GM21447 (cell line): ENCODE measurements at regions not wholly inside any gene's neighbourhood (a gene's known extent, or its start where the extent isn't known, plus 50 kb on each side); places are given as distances from the start of the nearest gene placed in this dataset.
"Not testable (repeated sequence)": the region's sequence is repeated elsewhere in the genome, so short reads cannot be mapped to it uniquely, and the experiment has no call there.

ENCODE experiments used
- ATAC-seq: cut with Tn5 transposase; IDR thresholded peaks from one replicate; pipeline ENCODE4 v1.9.1; 2021; ENCODE audit not compliant: unreplicated experiment

DNA sequence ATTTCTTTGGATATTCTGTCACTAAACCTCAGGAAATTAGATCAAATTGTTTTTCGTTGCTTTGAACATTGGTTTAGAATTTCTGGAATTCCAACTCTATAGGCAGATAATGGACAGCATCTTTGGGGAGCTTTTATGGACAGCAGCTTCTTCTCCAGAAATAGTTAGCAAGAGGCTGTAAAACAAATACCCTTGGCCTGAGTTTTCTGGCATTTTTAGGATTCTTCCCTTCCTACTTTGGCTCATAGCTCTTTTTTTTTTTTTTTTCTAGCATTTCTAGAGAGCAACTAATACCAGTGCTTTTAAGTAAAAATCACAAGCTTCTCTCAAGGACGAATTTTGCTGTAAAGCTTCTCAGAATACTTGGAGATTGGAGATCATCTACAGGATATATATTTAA lies 169.8 kb upstream of the SPRY2 start:
- no peak for ATAC-seq

DNA sequence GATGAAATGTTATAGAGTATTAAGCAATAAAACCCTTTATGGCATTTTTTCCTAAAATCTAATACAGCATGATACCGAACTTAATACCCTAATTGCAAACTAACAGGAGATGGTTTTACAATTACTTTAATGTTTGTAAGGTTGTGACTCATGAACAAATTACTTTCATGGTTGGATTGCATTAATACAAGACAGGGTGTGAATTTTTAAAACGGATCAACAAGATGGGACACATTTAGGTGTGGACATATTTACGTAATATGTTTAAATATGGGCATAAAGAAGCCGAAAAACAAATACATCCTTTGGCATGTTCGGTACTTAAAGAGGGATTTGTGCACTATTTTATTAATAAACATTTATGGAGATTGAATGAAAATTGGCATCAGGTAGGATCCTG lies 168.3 kb upstream of the SPRY2 start:
- ATAC-seq, result no peak

DNA sequence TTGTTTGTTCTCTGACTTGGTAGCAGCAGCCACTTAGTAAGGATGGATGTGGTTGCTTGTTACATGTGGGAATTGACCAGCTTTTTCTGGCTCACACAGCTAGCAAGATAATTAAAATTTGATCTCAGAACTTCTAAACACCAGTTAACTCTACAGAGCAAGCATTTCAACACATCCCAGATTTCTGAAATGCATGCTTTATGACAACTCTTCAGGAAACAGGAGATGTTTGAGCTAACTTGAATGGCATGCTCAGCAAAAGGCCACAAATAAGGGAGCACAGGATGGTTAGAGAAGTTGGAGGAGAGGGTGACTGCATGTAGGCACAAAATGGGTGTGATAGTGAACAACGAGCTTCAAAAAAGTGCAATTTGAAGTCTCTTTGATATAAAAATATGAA lies 167.1 kb upstream of the SPRY2 start:
- ATAC-seq, result no peak

DNA sequence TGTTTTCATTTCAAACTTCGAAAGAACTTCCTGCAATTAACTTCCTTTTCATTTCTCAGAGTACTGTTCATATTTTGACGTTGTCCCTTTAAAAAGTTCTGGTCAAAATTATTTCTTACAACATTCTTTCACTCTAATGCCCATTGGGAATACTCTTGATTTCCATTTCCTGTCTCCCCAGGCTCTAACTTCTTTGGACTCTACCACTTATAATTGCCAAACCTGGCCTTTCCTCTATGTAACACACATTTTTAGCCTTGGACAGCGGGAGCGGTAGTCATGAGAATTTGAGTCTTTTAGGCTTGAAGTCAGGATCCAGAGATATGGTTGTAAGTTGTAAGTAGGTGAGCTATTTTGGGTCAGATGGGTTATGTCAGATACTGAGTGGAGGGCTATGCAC lies 163.5 kb upstream of the SPRY2 start:
- no peak for ATAC-seq

DNA sequence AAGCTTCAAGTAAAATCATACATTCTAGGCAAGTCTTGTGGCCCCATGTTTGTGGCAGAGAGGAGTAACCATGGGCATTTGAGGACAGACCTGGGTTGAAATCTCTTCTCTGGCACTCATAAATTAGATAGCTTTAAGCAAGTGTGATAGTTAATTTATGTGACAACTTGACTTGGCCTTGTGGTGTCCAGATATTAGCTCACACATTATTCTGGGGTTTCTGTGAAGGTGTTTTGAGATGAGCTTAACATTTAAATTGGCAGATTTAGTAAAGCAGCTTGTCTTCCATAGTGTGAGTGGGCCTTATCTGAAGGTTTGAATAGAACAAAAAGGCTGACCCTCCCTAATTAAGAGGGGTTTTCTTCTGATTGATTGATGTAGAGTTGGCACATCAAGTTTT lies 161.4 kb upstream of the SPRY2 start:
- no peak for ATAC-seq

DNA sequence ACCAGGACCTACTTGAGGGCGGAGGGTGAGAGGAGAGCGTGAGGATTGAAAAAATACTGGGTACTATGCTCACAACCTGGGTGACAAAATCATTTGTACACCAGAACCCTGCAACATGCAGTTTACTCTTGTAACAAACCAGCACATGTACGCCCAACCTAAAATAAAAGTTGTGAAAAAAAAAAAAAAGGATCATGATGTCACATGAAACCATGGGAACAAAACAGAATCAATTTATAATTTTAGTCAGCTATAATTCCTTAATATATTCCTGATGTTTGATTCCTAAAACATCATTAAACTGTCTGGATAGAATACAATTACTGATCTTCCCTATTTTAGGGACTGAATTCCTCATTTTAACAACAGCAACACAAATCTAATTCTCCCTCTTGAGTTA lies 160.6 kb upstream of the SPRY2 start:
- no peak for ATAC-seq

GRCh38 chr13:80499536-80500290 lies 158.8 kb upstream of the SPRY2 start:
- no peak for ATAC-seq

- ATAC-seq, result no peak
Observed at GRCh38 chr13:80498433-80498832, 157.5 kb upstream of the SPRY2 start.

DNA sequence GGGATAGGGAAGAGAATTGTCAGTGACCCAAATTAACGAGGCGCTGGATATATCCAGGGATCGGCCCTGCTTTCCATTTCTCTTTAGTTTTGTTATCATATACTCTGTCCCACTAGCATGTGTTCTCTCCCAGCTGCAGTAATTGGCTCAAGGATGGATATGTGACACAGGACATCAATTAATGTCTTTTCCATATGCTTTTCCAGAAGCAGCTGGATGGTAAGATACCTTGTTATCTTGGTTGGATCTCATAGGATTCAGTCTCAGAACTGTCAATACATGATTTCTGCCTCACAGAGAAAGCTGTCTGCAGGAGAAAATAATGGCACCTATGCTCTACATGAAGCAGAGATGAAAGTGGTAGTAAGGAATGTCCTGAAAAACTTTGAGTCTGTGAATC lies 157.1 kb upstream of the SPRY2 start:
- no peak for ATAC-seq

DNA sequence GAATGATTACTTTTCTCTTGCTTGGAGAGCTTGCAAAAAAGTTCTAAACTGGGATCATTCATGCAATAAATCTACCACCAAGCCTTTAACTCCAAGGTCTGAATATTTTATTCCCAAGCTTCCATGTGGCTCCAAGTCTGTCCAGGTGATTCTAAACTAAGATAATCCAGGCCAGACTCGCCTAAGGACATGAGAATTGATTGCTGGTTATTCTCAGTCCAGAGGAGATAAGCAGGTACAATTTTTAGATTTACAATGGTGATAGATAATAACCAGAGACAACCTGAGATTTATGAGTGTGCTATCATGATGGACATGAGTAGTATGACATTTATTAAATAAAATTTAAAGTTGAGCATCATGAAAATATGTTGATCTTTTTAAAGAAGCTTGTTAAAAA lies 156.5 kb upstream of the SPRY2 start:
- ATAC-seq, result no peak

- no peak for ATAC-seq
Observed at GRCh38 chr13:80496721-80497397, 155.9 kb upstream of the SPRY2 start.

GRCh38 chr13:80490491-80490943 lies 149.6 kb upstream of the SPRY2 start:
- not testable (repeated sequence) for ATAC-seq

GRCh38 chr13:80486402-80486801 lies 145.5 kb upstream of the SPRY2 start:
- ATAC-seq, result no peak

GRCh38 chr13:80483157-80483556 lies 142.2 kb upstream of the SPRY2 start:
- ATAC-seq, result no peak

DNA sequence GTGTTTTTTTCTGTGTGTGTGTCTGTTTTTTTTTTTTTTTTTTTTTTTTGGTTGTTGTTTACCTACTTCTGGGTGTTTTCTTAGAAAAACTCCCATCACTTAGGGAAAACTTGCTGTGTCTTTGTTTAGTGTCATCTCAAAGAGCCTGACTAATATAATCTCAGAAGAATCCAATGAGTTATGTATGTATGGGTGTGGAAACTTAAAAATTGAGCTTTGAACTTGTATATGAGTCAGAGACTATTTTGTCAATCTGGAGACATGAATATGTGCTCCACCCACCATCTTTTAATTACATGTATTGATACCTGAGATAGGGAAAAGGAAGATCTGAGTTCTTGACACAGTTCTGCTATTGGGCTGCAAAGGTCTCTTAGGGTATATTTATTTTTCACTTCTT lies 140.7 kb upstream of the SPRY2 start:
- ATAC-seq, result no peak

GRCh38 chr13:80477661-80478443 lies 136.9 kb upstream of the SPRY2 start:
- no peak for ATAC-seq

GRCh38 chr13:80476953-80477352 lies 136.0 kb upstream of the SPRY2 start:
- ATAC-seq, result no peak

GRCh38 chr13:80475718-80476117 lies 134.8 kb upstream of the SPRY2 start:
- no peak for ATAC-seq

GRCh38 chr13:80473695-80474094 lies 132.8 kb upstream of the SPRY2 start:
- no peak for ATAC-seq

GRCh38 chr13:80469853-80470381 lies 129.0 kb upstream of the SPRY2 start:
- ATAC-seq, result no peak

DNA sequence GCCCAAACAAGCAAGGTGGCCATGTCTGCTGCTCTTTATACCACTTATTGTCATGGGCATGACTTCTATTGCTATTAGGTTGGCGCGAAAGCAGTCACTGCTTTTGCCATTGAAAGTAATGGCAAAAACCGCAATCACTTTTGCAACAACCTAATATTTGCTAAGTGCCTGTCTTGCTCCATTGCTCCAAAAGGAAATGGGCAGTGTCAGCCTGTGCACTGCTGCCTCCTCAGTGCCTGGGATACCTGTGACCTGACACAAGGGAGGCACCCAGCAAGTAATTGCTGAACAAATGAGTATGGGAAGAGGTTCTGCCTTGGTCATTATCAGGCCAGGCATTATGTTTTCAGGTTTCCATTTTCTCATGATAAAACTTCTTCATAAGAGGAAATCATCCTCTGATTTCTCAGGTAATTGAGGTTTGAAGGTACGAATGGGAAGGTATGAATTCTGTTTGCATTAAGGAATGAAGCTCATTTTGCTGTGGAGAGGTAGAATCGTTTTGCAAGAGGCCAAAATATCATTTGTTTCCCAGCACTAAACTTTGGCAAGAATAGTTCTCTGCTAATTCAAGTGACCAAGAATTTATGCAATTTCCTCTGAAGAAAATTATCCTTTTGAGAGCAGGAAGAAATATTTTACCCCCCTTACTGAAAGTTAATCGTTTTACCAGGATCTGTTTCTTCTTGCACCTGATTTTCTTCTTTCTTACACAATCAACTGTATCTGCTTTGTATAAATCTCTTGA lies 128.4 kb upstream of the SPRY2 start:
- ATAC-seq, result no peak
